ENCODE measurements at regions not wholly inside any gene's neighbourhood (a gene's known extent, or its start where the extent isn't known, plus 50 kb on each side); places are given as distances from the start of the nearest gene placed in this dataset.

GRCh38 chr2:23008440-23008839 is 376.5 kb upstream of the KLHL29 start:
- DNase-seq (ENCODE audit: low read depth in 1 of 2, low spot score in 1 of 2) (no peak), ATAC-seq (no peak), FAIRE-seq (no peak)
- 41% methylated on average over 6 of the region's 6 CpGs for WGBS (ENCODE audit: missing lambda C conversion rate)
- ChIA-PET POLR2A (no interaction called here), CTCF (no interaction called here)
- Histone ChIP-seq H3K4me3 (no peak overlapping the region), H3K27ac (no peak overlapping the region), H3K9me3 (no peaks in the 10 kb centered on the region), H3K4me1 (no peaks in the 10 kb centered on the region), H3K4me2 (no peak overlapping the region)
- TF ChIP-seq SREBF2 (IDR thresholded peaks at IDR 0.05) (no peak), CTCF (IDR thresholded peaks at IDR 0.05) (no peak)

GRCh38 chr2:23008951-23009350 is 376.0 kb upstream of the KLHL29 start:
- Histone ChIP-seq H3K9me3 (no peaks in the 10 kb centered on the region), H3K4me1 (no peaks in the 10 kb centered on the region), H3K27ac (no peak overlapping the region), H3K4me3 (no peak overlapping the region), H3K4me2 (no peak overlapping the region)
- CTCF ChIA-PET = no interaction called here
- DNase-seq (ENCODE audit: low read depth in 1 of 2, low spot score in 1 of 2) = no peak
- ATAC-seq = no peak
- 43% methylated on average over 7 of the region's 7 CpGs for WGBS (ENCODE audit: missing lambda C conversion rate)
- POLR2A ChIA-PET = no interaction called here
- TF ChIP-seq, protein P1, sequence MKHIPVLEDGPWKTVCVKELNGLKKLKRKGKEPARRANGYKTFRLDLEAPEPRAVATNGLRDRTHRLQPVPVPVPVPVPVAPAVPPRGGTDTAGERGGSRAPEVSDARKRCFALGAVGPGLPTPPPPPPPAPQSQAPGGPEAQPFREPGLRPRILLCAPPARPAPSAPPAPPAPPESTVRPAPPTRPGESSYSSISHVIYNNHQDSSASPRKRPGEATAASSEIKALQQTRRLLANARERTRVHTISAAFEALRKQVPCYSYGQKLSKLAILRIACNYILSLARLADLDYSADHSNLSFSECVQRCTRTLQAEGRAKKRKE (CRISPR knock-in tag; IDR thresholded peaks at IDR 0.05; ENCODE audit: low read depth) = no peak
- TF ChIP-seq EP300 (IDR thresholded peaks at IDR 0.05) = no peak
- TF ChIP-seq SMC3 (IDR thresholded peaks at IDR 0.05) = no peak
- no peak for TF ChIP-seq CHD4 (IDR thresholded peaks at IDR 0.05; ENCODE audit: borderline replicate concordance)
- TF ChIP-seq, protein P2, sequence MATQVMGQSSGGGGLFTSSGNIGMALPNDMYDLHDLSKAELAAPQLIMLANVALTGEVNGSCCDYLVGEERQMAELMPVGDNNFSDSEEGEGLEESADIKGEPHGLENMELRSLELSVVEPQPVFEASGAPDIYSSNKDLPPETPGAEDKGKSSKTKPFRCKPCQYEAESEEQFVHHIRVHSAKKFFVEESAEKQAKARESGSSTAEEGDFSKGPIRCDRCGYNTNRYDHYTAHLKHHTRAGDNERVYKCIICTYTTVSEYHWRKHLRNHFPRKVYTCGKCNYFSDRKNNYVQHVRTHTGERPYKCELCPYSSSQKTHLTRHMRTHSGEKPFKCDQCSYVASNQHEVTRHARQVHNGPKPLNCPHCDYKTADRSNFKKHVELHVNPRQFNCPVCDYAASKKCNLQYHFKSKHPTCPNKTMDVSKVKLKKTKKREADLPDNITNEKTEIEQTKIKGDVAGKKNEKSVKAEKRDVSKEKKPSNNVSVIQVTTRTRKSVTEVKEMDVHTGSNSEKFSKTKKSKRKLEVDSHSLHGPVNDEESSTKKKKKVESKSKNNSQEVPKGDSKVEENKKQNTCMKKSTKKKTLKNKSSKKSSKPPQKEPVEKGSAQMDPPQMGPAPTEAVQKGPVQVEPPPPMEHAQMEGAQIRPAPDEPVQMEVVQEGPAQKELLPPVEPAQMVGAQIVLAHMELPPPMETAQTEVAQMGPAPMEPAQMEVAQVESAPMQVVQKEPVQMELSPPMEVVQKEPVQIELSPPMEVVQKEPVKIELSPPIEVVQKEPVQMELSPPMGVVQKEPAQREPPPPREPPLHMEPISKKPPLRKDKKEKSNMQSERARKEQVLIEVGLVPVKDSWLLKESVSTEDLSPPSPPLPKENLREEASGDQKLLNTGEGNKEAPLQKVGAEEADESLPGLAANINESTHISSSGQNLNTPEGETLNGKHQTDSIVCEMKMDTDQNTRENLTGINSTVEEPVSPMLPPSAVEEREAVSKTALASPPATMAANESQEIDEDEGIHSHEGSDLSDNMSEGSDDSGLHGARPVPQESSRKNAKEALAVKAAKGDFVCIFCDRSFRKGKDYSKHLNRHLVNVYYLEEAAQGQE (IDR thresholded peaks at IDR 0.05) = no peak
- no peak for TF ChIP-seq EHMT2 (IDR thresholded peaks at IDR 0.05; ENCODE audit: low read depth)
- TF ChIP-seq HMGXB4 (CRISPR knock-in tag; IDR thresholded peaks at IDR 0.05; ENCODE audit: borderline replicate concordance) = no peak
- no peak for TF ChIP-seq MYC (IDR thresholded peaks at IDR 0.05; ENCODE audit: borderline replicate concordance, low read length)
- no peak for TF ChIP-seq FOXS1 (CRISPR knock-in tag; IDR thresholded peaks at IDR 0.05)
- TF ChIP-seq HEYL (CRISPR knock-in tag; IDR thresholded peaks at IDR 0.05) = no peak
- TF ChIP-seq HOXA7 (CRISPR knock-in tag; IDR thresholded peaks at IDR 0.05) = no peak
- TF ChIP-seq NPAS2 (CRISPR knock-in tag; IDR thresholded peaks at IDR 0.05; ENCODE audit: borderline replicate concordance) = no peak
- TF ChIP-seq CEBPB (IDR thresholded peaks at IDR 0.05) = no peak
- TF ChIP-seq RAD21 (conservative IDR thresholded peaks at IDR 0.05 in 1 of 2, IDR thresholded peaks at IDR 0.05 in 1 of 2) = no peak
- no peak for TF ChIP-seq POLR2A (IDR thresholded peaks at IDR 0.05; ENCODE audit: low read length)
- no peak for TF ChIP-seq HOXB5 (CRISPR knock-in tag; IDR thresholded peaks at IDR 0.05)
- TF ChIP-seq PHF8 (IDR thresholded peaks at IDR 0.05; ENCODE audit: borderline replicate concordance, low read depth) = no peak
- TF ChIP-seq KDM5A (IDR thresholded peaks at IDR 0.05) = no peak
- FAIRE-seq = no peak
